ENCODE measurements at regions not wholly inside any gene's neighbourhood (a gene's known extent, or its start where the extent isn't known, plus 50 kb on each side); places are given as distances from the start of the nearest gene placed in this dataset.

DNA sequence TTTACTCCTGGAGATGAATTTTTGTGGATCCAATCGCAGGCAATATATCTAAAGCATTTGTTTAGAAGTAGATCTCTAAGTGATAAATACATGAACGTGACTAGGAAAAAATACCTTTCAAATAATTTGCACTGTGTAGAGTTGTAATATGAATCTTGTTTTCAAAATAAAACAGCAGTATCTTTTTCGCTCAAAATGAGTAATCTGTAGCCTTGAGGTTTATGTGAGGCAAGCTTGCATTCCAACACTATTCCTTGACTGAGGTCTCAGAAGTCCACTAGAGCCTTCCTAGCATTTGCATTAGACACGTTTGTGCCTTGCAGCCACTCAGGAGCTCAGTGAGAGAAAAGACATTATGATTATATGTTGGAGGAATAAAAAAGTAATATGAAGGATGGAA is 138.3 kb upstream of the ROBO1 start:
- TF ChIP-seq, protein P1, sequence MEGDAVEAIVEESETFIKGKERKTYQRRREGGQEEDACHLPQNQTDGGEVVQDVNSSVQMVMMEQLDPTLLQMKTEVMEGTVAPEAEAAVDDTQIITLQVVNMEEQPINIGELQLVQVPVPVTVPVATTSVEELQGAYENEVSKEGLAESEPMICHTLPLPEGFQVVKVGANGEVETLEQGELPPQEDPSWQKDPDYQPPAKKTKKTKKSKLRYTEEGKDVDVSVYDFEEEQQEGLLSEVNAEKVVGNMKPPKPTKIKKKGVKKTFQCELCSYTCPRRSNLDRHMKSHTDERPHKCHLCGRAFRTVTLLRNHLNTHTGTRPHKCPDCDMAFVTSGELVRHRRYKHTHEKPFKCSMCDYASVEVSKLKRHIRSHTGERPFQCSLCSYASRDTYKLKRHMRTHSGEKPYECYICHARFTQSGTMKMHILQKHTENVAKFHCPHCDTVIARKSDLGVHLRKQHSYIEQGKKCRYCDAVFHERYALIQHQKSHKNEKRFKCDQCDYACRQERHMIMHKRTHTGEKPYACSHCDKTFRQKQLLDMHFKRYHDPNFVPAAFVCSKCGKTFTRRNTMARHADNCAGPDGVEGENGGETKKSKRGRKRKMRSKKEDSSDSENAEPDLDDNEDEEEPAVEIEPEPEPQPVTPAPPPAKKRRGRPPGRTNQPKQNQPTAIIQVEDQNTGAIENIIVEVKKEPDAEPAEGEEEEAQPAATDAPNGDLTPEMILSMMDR (IDR thresholded peaks at IDR 0.05) = no peak
- TF ChIP-seq POLR2A (IDR thresholded peaks at IDR 0.05) = no peak

Data from esophagus squamous epithelium (tissue), 4 donors.